A549 (cell line): ENCODE measurements at regions not wholly inside any gene's neighbourhood (a gene's known extent, or its start where the extent isn't known, plus 50 kb on each side); places are given as distances from the start of the nearest gene placed in this dataset.

Source experiments
- ATAC-seq, 2 experiments: fragments of 200-7000 bp in 1 of 2; fragments of >200 bp in 1 of 2; cut with Nextera tagmentation in 1 of 2; cut with Tn5 transposase in 1 of 2; 3 replicates each; pipeline versions ENCODE4 v1.8.0 to v1.9.1; 2018 to 2020; ENCODE audit warnings: mild to moderate bottlenecking in 1 of 2, moderate library complexity in 1 of 2
- CTCF ChIA-PET: fragments of 300-600 bp; sonication (Branson Sonifier 250); formaldehyde crosslinking; extraction: SDS; loops from one replicate; lab custom pipeline; 2021; ENCODE audit warnings: antibody characterized with exemption, inconsistent platforms; lab: Yijun Ruan, JAX
- POLR2A ChIA-PET: fragments of 350-600 bp; formaldehyde crosslinking; extraction: SDS; loops from one replicate; lab custom pipeline; 2021; ENCODE audit warnings: antibody characterized with exemption, inconsistent platforms; lab: Yijun Ruan, JAX
- DNase-seq, 2 experiments: peaks; one replicate each; pipeline versions ENCODE4 v3.0.0 to v3.0.0-alpha.2; 2011 to 2016; ENCODE audit warnings: low read depth in 1 of 2, low spot score in 1 of 2
- FAIRE-seq: peaks from 2 replicates; lab custom pipeline; 2011; peaks lifted over from hg19 to GRCh38; lab: Jason Lieb, UNC
- H3K27ac ChIP-seq, 2 experiments: fragments of >200 bp; sonication (Bioruptor Twin); formaldehyde crosslinking; 3 replicates each; pipeline ENCODE4 v1.5.1; 2016 to 2017
- H3K4me1 ChIP-seq: fragments of >200 bp; sonication (Bioruptor Twin); formaldehyde crosslinking; 3 replicates; pipeline ENCODE4 v1.6.1; 2016
- H3K4me2 ChIP-seq: fragments of >200 bp; sonication (Bioruptor Twin); formaldehyde crosslinking; 3 replicates; pipeline ENCODE4 v1.6.1; 2016
- H3K4me3 ChIP-seq: fragments of >200 bp; sonication (Bioruptor Twin); formaldehyde crosslinking; 3 replicates; pipeline ENCODE4 v1.5.1; 2016
- H3K9me3 ChIP-seq: fragments of >200 bp; sonication (Bioruptor Twin); formaldehyde crosslinking; 3 replicates; pipeline ENCODE4 v1.6.1; 2016
- BHLHE40 ChIP-seq: IDR thresholded peaks from 2 replicates; pipeline ENCODE4 v1.6.1; 2012; ENCODE audit warnings: low read depth, low read length, inconsistent platforms
- CBX8 ChIP-seq: fragments of 200-600 bp; sonication (generic); IDR thresholded peaks from 2 replicates; pipeline ENCODE4 v1.6.1; 2016
- CEBPB ChIP-seq, 2 experiments: fragments of >200 bp in 1 of 2; sonication (Bioruptor Twin) in 1 of 2; formaldehyde crosslinking in 1 of 2; IDR thresholded peaks; 2 replicates each; pipeline ENCODE4 v1.6.1; 2012 to 2016
- EHMT2 ChIP-seq: fragments of 200-600 bp; sonication (generic); IDR thresholded peaks from 2 replicates; pipeline ENCODE4 v1.6.1; 2016; ENCODE audit warnings: antibody characterized with exemption, low read depth, mild to moderate bottlenecking, moderate library complexity
- FOSL2 ChIP-seq, 2 experiments: fragments of 450-650 bp in 1 of 2; fragments of >200 bp in 1 of 2; sonication (Bioruptor Twin) in 1 of 2; formaldehyde crosslinking; IDR thresholded peaks; 2 replicates each; pipeline versions ENCODE4 v1.5.0 to v1.6.1; 2016 to 2020; ENCODE audit warnings: mild to moderate bottlenecking in 1 of 2, moderate library complexity in 1 of 2
- FOXS1 ChIP-seq: fragments of 250-450 bp; sonication (Bioruptor Pico); IDR thresholded peaks from 2 replicates; pipeline ENCODE4 v1.5.0; 2020; ENCODE audit warnings: mild to moderate bottlenecking, moderate library complexity
- GATA3 ChIP-seq: IDR thresholded peaks from 2 replicates; pipeline ENCODE4 v1.6.1; 2012; ENCODE audit warnings: borderline replicate concordance
- HEYL ChIP-seq: fragments of 250-450 bp; sonication (Bioruptor Pico); IDR thresholded peaks from 2 replicates; pipeline ENCODE4 v1.8.0; 2021; ENCODE audit warnings: mild to moderate bottlenecking, moderate library complexity
- HOXB13 ChIP-seq: fragments of 250-450 bp; sonication (Bioruptor Pico); IDR thresholded peaks from 2 replicates; pipeline ENCODE4 v1.5.0; 2020; ENCODE audit warnings: low read depth, mild to moderate bottlenecking, moderate library complexity
- HOXB5 ChIP-seq: fragments of 250-450 bp; sonication (Bioruptor Pico); IDR thresholded peaks from 2 replicates; pipeline ENCODE4 v1.5.0; 2020; ENCODE audit warnings: mild to moderate bottlenecking, moderate library complexity
- JUN ChIP-seq, 2 experiments: fragments of >200 bp; sonication (Bioruptor Twin); formaldehyde crosslinking; IDR thresholded peaks; 2 replicates in 1 of 2; 3 replicates in 1 of 2; pipeline ENCODE4 v1.6.1; 2016 to 2017
- KDM1A ChIP-seq: fragments of 200-600 bp; sonication (generic); IDR thresholded peaks from 2 replicates; pipeline ENCODE4 v1.6.1; 2016; ENCODE audit warnings: low read depth, mild to moderate bottlenecking
- MAFK ChIP-seq: fragments of 450-650 bp; IDR thresholded peaks from 2 replicates; pipeline ENCODE4 v1.6.1; 2014; ENCODE audit not compliant: partially characterized antibody
- MAZ ChIP-seq: fragments of 150-350 bp; IDR thresholded peaks from 2 replicates; pipeline ENCODE4 v1.6.1; 2014; ENCODE audit warnings: antibody characterized with exemption, low read depth, low read length, borderline replicate concordance
- MYC ChIP-seq: IDR thresholded peaks from 2 replicates; pipeline ENCODE4 v1.6.1; 2012; ENCODE audit warnings: mild to moderate bottlenecking, inconsistent platforms, low read length, improper control_type of control experiment, borderline replicate concordance
- NFE2L2 ChIP-seq: fragments of 150-350 bp; conservative IDR thresholded peaks from 2 replicates; pipeline ENCODE4 v1.6.1; 2014; ENCODE audit warnings: low read length
- NR3C1 ChIP-seq: fragments of >200 bp; sonication (Bioruptor Twin); formaldehyde crosslinking; IDR thresholded peaks from 3 replicates; pipeline ENCODE4 v1.6.1; 2017
- RCOR1 ChIP-seq: fragments of 150-350 bp; IDR thresholded peaks from 2 replicates; pipeline ENCODE4 v1.6.1; 2014; ENCODE audit warnings: antibody characterized with exemption, low read length, low read depth
- RFX5 ChIP-seq: fragments of 450-650 bp; IDR thresholded peaks from 2 replicates; pipeline ENCODE4 v1.7.1; 2014; ENCODE audit warnings: antibody characterized with exemption, mild to moderate bottlenecking, moderate library complexity
- WGBS: methylation state at CpG from one replicate; pipeline ENCODE4 v1.1.6; 2017; ENCODE audit errors: missing lambda C conversion rate; 5-methylcytosine and 5-hydroxymethylcytosine counted together
- TF ChIP-seq, protein P1 (sequence below): fragments of 450-650 bp; IDR thresholded peaks from 2 replicates; pipeline ENCODE4 v1.6.1; 2014; ENCODE audit warnings: antibody characterized with exemption
- TF ChIP-seq, protein P2 (sequence below): fragments of >200 bp; sonication (Bioruptor Twin); formaldehyde crosslinking; IDR thresholded peaks from 3 replicates; pipeline ENCODE4 v1.6.1; 2016

DNA sequence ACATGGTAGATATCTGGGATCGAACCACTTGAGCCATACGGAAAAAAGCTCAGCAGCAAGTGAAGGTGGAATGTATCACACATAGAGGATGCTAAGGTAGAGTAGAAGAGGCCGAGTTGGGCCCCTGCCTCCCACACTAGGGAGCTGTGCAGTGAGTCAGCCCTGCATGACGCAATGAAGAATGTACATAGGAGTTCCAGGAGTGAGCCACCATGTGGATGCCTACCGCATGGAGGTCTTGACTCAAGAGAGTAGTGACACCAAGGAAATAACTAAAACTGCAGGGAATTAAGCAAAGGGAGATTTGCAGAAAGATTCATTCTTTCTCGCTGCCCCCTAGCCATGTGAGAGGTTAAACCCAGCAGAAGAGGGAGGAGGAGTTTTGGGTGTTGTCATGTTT, 389.6 kb upstream of the IGFBP7 start:
- Histone ChIP-seq H3K9me3 (no peaks in the 10 kb centered on the region), H3K4me1 (peaks cover 5% of the 10 kb centered on the region; the same call in 1 of the 3 replicates), H3K4me3 (no peak overlapping the region), H3K27ac (peak overlapping the region in 1 of 2 experiments; percentile 42; a peak in 1 of 6 replicates), H3K4me2 (no peak overlapping the region)
- ATAC-seq (peak; percentile 72 to 82; a peak in 5 of 6 replicates), DNase-seq (peak in 1 of 2 experiments; percentile 59), FAIRE-seq (no peak)
- ChIA-PET POLR2A (no interaction called here), CTCF (no interaction called here)
- WGBS = 45% methylated on average over 6 of the region's 6 CpGs
- TF ChIP-seq CEBPB (IDR thresholded peaks at IDR 0.05) = peak in 1 of 2 experiments; percentile 65; a peak in 2 of 4 replicates
- TF ChIP-seq FOSL2 (IDR thresholded peaks at IDR 0.05) = no peak
- TF ChIP-seq FOSL2 (CRISPR knock-in tag; IDR thresholded peaks at IDR 0.05) = peak; percentile 58
- TF ChIP-seq, protein P1, sequence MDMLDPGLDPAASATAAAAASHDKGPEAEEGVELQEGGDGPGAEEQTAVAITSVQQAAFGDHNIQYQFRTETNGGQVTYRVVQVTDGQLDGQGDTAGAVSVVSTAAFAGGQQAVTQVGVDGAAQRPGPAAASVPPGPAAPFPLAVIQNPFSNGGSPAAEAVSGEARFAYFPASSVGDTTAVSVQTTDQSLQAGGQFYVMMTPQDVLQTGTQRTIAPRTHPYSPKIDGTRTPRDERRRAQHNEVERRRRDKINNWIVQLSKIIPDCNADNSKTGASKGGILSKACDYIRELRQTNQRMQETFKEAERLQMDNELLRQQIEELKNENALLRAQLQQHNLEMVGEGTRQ = no peak

DNA sequence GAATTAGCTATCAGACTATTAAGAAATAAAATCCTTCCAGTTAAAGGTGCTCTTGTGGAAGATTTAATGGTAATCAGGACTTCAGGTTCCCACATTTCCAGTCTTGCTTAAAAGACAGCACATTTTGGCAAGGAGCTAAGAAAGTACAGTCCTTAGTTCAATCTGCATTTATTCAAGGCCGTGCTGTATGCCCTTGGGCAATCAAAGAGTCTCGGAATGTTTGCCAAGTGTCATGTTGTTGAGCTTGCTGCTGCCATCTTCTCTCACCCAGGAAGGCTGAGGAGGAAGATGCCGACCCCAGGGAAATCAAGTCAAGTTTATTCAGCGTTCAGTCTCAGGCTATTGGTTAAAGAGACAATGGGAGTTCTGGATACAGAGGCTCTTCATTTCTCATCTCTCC, 388.1 kb upstream of the IGFBP7 start:
- WGBS = 40% methylated on average over 4 of the region's 4 CpGs
- no peak overlapping the region for H3K4me3 ChIP-seq
- no peak for DNase-seq
- H3K4me1 ChIP-seq = peaks cover 5% of the 10 kb centered on the region; the same call in 1 of the 3 replicates
- FAIRE-seq = no peak
- POLR2A ChIA-PET = no interaction called here
- H3K9me3 ChIP-seq = no peaks in the 10 kb centered on the region
- no peak overlapping the region for H3K27ac ChIP-seq
- CTCF ChIA-PET = interaction anchor here (0.7 kb wide), 1 partner anchor 10 kb away, joined by 3 read pairs; no protein-coding TSS in a partner anchor
- no peak for ATAC-seq
- TF ChIP-seq, protein P2, sequence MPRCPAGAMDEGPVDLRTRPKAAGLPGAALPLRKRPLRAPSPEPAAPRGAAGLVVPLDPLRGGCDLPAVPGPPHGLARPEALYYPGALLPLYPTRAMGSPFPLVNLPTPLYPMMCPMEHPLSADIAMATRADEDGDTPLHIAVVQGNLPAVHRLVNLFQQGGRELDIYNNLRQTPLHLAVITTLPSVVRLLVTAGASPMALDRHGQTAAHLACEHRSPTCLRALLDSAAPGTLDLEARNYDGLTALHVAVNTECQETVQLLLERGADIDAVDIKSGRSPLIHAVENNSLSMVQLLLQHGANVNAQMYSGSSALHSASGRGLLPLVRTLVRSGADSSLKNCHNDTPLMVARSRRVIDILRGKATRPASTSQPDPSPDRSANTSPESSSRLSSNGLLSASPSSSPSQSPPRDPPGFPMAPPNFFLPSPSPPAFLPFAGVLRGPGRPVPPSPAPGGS = no peak
- TF ChIP-seq HOXB5 (CRISPR knock-in tag) (no peak), JUN (IDR thresholded peaks at IDR 0.05) (no peak), BHLHE40 (no peak), NR3C1 (no peak), EHMT2 (no peak), NFE2L2 (no peak), HEYL (CRISPR knock-in tag) (no peak), KDM1A (no peak), MAZ (no peak), GATA3 (no peak), MAFK (no peak), CEBPB (IDR thresholded peaks at IDR 0.05) (no peak), CBX8 (no peak), RFX5 (no peak), MYC (no peak)
- TF ChIP-seq, protein P1 = no peak
- no peak overlapping the region for H3K4me2 ChIP-seq

DNA sequence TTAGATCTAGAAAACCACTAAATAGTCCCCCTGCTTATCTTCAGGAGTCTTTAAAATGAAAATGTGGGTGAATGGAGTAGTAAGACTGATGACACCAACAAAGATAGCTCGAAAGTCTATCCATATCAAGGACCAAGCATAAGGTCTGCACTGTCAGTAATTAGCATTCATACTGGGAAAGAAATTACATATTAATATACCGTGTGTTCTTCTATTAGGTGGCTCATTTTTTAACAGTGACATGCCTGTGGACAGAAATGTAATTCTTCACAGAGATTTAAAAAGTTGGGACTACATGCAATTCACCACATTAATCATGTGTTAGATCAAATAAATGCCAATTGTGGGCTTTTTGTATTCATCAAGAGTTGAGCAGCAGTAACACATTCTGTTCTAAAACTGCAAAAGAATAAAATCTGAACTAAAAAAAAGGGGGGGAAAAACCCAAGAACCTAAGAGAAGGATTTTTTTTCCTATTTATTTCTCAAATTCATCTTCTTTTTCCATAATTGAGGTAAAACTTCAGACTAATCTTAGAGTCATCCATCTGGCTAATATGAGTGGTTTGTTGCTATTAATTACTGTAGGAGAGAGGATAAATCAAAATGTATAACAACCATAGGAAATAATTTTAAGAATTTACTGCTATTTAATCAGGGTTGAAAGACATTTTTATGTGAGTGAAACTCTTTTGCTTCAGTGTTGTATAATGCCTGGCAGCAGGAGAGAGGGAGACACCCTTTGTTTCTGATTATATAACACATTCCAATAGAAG, 386.7 kb upstream of the IGFBP7 start:
- ATAC-seq (no peak), DNase-seq (no peak), FAIRE-seq (no peak)
- Histone ChIP-seq H3K4me2 (no peak overlapping the region), H3K9me3 (no peaks in the 10 kb centered on the region), H3K27ac (no peak overlapping the region), H3K4me3 (no peak overlapping the region), H3K4me1 (peaks cover 8% of the 10 kb centered on the region; the same call in 2 of the 3 replicates)
- 13% methylated on average over 2 of the region's 2 CpGs for WGBS
- CTCF ChIA-PET = no interaction called here
- POLR2A ChIA-PET = no interaction called here
- TF ChIP-seq FOXS1 (CRISPR knock-in tag) (no peak), HOXB13 (CRISPR knock-in tag) (no peak), RCOR1 (no peak)
